HG03095 (cell line): ENCODE measurements at regions not wholly inside any gene's neighbourhood (a gene's known extent, or its start where the extent isn't known, plus 50 kb on each side); places are given as distances from the start of the nearest gene placed in this dataset.
"Not testable (repeated sequence)": the region's sequence is repeated elsewhere in the genome, so short reads cannot be mapped to it uniquely, and the experiment has no call there.

ENCODE experiments used
- ATAC-seq: cut with Tn5 transposase; IDR thresholded peaks from one replicate; pipeline ENCODE4 v1.9.1; 2021; ENCODE audit warnings: moderate library complexity; ENCODE audit not compliant: unreplicated experiment

- ATAC-seq: no peak
Observed at GRCh38 chr4:114087596-114088230, 108.3 kb upstream of the ARSJ start.

DNA sequence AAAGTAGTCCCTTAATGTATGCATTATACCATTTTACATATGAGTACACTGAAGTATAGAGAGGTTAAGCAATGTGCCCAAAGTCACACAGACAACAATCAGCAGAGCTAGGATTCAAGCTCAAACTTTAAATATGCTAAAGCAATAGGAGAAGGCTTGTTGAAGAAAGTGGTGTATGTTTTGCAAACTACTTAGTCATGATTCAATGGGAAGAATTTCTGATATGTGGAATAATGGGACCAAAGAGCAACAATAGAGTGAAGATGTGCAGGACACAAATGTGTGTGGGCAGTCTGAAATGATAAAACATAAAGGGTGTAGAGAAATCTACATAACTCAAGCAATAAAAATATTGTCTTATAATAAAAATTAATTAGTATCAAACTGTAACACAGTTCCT lies 109.0 kb upstream of the ARSJ start:
- ATAC-seq: no peak

DNA sequence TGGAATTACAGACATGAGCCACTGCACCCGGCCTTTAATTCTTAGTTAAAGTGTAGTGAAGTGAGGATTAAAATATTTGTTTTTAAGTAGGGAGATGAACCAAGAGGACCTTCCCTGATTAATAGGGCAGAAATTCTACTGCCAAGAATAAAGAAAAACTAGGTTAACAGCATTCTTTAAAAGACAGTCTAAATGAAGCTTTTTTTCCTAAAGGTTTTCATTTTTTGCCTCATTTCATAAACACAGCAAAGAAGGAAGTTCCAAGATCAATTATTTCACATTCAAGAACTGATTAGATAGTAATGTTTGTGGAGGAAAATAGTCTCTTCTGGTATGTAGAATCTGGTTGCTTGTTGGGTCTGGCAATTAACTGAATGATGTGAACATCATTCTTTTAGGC lies 112.1 kb upstream of the ARSJ start:
- ATAC-seq: no peak

GRCh38 chr4:114093221-114093715 lies 113.8 kb upstream of the ARSJ start:
- ATAC-seq: no peak

DNA sequence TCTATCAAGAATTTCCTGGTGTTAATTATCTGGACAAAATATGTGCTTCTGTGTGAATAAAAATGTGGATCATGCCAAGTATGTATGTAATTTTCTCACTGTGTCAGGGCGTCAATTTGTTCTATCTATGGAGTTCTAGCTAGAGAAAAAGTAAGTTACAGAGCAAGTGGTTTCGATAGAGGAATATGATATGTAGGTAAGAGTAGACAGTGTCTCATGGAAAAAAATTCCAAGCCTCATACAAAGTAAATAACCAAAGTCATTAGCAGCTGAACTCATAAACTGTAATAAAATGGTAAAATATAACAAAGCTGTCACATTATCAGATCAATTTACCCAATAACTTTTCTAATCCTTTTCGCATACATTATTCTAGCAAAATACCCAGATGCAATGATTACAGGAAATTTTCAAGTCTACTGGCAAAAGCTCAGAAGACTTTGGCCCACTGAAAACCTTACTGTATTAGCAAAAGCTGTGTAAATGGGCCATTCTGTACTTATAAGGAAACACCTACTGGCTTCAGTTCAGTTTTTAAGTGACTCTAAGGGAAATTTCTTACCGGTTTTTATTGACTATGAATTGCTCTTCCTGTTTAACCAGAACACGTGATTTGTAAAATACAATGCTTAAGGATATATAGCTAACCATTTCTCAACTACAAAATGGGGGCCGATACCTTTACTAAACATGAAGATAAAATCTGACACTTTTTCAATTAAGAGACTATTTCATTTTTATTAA lies 121.0 kb upstream of the ARSJ start:
- no peak for ATAC-seq

GRCh38 chr4:114103908-114104307 lies 124.5 kb upstream of the ARSJ start:
- no peak for ATAC-seq

DNA sequence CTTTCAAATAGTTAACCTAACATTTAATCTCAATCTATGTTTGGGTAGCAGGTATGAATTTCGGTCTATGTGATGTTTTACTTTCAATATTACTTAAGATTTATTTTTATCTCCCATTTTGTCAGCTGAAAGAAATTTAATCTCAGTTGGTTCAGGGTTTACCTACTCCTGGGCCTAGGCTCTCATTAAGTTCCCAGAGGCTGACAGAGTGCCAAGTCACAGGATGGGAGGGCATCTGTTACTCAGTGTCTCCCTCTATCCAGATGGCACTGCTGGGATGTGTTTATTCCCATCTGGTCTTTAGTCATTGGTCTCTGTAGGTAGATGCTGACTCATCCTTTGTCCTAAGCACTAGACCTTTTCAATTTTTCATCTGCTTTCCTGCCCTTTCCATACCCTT lies 129.4 kb upstream of the ARSJ start:
- no peak for ATAC-seq

- no peak for ATAC-seq
Observed at GRCh38 chr4:114109776-114110175, 130.3 kb upstream of the ARSJ start.

GRCh38 chr4:114115526-114115925 lies 136.1 kb upstream of the ARSJ start:
- no peak for ATAC-seq

DNA sequence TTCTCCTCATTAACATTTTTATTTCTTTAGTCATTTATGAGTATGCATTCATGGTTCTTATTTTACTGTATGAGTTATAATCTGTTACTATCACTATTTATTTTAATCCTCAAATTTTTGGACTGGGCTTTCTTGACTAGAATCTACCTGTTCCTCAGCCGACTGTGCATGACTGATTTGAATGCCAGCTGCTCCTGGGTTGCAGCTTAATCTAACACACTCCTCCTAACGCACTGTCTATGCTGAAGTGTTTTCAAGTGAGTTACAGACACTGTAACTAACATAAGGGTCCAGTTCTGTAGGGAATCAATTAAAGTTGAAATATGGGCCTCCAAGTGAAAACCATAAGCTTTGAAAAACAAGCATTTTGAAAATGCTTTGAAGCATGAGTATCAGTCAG lies 137.4 kb upstream of the ARSJ start:
- no peak for ATAC-seq

DNA sequence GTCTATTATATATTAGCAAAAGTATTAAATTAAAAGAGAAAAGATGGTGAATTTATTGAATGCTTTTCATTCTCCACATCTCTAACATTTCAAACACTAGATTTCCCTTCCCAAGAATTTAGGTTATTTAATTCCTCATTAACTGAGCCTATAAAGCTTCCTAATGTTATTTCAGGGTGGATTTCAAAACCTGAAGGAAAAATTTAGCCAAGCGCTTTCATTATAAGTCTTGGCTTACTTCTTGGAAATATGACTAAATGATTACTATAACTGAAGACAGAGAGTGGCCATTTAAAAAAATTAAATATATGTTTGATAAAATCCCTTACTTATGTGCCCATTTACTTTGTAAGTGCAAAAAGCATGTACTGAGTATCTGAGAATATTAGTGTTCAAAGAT lies 141.8 kb upstream of the ARSJ start:
- ATAC-seq: no peak

DNA sequence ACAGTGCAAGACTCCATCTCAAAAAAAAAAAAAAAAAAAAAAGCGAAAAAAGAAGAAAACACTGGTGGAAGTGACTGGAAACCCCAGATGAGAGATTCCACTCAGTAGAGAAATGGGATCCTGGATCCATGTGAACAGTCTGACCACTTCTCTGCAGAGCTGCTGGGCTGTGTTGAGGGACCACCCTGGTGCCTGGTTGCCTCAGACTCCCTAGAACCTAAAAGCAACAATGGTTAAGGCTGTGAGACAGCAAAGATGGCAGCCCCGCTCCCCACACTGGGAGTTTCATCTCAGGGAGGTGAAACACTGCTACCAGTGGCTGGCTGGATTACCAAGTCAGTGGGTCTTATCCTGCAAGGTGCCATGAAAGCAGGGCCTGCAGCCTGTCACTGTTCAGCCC lies 152.8 kb upstream of the ARSJ start:
- no peak for ATAC-seq

DNA sequence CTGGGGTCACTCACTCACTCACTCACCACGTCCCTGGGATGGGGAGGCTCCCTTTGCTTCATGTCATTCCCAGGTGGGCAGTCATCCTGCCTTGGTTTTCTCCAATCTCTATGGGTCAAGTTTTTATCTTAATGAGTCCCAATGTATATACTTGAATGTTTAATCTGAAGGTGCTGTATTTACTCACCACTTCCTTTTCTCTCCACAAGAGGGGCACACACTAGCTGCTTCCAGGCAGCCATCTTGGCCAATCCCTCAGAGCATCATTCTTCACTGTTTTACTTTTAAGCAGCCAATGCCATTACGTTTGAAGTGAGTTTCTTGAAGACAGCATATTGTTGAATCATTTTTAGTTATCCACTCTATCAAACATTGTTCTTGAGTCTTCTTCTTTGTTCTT lies 153.4 kb upstream of the ARSJ start:
- no peak for ATAC-seq

DNA sequence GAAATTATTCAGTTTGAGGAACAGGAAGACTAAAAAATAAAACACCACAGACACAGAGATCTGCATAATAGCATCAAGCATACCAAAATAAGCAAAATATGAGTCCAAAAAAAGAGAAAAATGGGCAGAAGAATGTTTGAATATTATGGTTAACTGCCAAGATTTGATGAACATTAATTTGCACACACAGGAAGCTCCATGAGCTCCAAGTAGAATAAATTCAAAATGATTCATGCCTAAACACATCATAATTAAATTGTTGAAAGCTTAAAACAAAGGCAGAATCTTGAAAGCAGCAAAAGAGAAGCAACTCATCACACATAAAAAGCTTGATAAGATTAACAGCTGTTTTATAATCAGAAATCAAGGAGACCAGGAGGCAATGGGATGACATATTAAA lies 156.6 kb upstream of the ARSJ start:
- ATAC-seq: no peak

- no peak for ATAC-seq
Observed at GRCh38 chr4:114137984-114138383, 158.5 kb upstream of the ARSJ start.

DNA sequence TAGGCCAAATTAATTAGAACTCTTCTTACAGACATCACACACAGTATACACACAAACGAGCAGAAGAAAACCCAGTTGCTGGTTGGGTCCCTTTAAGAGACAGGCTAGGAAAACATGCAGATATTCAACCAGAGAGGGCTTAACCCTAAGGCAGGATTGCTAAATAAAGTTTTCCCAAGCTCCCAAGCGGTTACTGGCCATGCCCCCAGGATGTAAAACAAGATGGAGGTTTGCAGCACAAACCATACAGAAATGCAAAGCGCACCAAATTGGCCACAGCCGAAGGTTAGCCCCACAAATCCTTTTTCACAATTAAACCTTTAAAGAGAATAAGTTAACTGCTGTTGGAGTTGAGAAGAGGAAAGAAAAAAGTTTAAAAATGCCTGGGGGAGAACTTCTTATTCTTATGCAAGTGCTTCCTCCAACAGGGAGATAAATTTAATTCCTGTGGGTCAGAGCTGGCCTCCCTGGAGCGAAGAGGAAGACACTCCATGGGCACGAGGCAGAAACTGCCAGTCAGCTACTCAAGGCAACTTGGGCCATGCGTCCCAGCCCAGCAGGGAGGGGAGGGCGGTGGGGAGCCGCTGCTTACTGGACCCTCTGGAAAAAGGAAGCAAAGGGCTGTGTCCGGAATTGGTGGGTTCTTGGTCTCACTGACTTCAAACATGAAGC lies 167.6 kb upstream of the ARSJ start:
- no peak for ATAC-seq

- ATAC-seq: not testable (repeated sequence)
Observed at GRCh38 chr4:114147619-114148208, 168.3 kb upstream of the ARSJ start.

DNA sequence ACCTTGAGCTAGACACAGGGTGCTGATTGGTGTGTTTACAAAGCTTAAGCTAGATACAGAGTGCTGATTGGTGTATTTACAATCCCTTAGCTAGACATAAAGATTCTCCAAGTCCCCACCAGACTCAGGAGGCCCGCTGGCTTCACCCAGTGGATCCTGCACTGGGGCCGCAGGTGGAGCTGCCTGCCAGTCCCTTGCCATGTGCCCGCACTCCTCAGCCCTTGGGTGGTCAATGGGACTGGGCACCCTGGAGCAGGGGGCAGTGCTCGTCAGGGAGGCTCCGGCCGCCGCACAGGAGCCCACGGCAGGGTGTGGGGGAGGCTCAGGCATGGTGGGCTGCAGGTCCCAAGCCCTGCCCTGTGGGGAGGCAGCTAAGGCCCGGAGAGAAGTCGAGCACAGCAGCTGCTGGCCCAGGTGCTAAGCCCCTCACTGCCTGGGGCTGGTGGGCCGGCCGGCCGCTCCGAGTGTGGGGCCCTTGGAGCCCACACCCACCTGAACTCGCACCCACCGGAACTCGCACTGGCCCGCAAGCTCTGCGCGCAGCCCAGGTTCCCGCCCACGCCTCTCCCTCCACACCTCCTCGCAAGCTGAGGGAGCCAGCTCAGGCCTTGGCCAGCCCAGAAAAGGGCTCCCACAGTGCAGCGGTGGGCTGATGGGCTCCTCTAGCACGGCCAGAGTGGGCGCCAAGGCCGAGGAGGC lies 169.1 kb upstream of the ARSJ start:
- ATAC-seq: not testable (repeated sequence)

GRCh38 chr4:114156371-114156770 lies 176.9 kb upstream of the ARSJ start:
- ATAC-seq: no peak

DNA sequence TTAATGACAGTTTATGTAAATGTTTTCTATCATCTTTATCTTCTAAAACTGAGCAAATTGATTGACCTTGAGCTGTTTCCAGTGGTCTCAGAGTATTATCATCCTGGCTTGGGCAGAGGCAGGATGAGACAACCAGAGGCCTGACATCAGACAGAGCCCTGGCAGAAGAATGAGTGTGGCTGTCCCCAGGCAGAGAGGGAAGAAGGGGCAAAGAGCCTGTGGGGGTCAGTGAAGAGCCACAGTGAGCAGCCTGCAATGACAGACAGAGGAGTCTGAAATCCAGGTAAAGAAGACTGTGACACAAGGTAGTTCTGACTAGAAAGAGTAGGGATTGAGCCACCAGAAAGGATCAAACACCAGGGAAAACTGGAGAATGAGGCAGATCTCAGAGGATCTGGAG lies 182.4 kb upstream of the ARSJ start:
- no peak for ATAC-seq

- ATAC-seq: no peak
Observed at GRCh38 chr4:114163051-114163450, 183.6 kb upstream of the ARSJ start.
